ENCODE measurements at regions not wholly inside any gene's neighbourhood (a gene's known extent, or its start where the extent isn't known, plus 50 kb on each side); places are given as distances from the start of the nearest gene placed in this dataset.

- Histone ChIP-seq H2BK20ac (ENCODE audit: low read length) (no peak overlapping the region), H3K4me3 (ENCODE audit: extremely low read depth in 1 of 4, insufficient read depth in 2 of 4, low read depth in 3 of 4, low read length in 4 of 4) (no peak overlapping the region), H2AFZ (ENCODE audit: low read length) (no peak overlapping the region), H3K4ac (replicated peaks; ENCODE audit: insufficient read length, low read depth, low read length) (no peak overlapping the region), H3K27ac (ENCODE audit: low read depth, low read length) (no peak overlapping the region), H2AK5ac (ENCODE audit: low read depth, low read length) (no peak overlapping the region), H3K36me3 (ENCODE audit: control insufficient read depth in 2 of 4, insufficient read depth in 4 of 4, low read length in 3 of 4) (no peaks in the 10 kb centered on the region), H2BK5ac (ENCODE audit: low read depth, low read length) (no peak overlapping the region), H3K18ac (ENCODE audit: extremely low read depth, low read length) (no peak overlapping the region), H3K4me1 (replicated peaks in 1 of 4; ENCODE audit: control insufficient read depth in 3 of 4, insufficient read depth in 4 of 4, low read length in 3 of 4) (peaks cover 0 to 11% (median 3%) of the 10 kb centered on the region in 4 experiments; a peak in 6 of 7 replicates), H2BK12ac (ENCODE audit: low read depth, low read length) (no peak overlapping the region), H3K79me1 (ENCODE audit: low read depth, low read length) (no peaks in the 10 kb centered on the region), H3K9me3 (ENCODE audit: insufficient read depth in 2 of 2, low read depth in 1 of 2, low read length in 1 of 2) (no peaks in the 10 kb centered on the region), H2BK15ac (ENCODE audit: low read length) (no peak overlapping the region), H4K20me1 (replicated peaks in 1 of 2; ENCODE audit: control insufficient read depth in 1 of 2, insufficient read depth in 2 of 2, low read length in 2 of 2) (no peaks in the 10 kb centered on the region), H3K4me2 (ENCODE audit: insufficient read depth in 1 of 2, low read depth in 2 of 2, low read length in 2 of 2) (no peak overlapping the region), H2BK120ac (replicated peaks; ENCODE audit: low read depth, low read length) (no peak overlapping the region), H4K8ac (ENCODE audit: extremely low read depth, insufficient read depth, low read length) (no peak overlapping the region), H3K27me3 (replicated peaks in 1 of 4; ENCODE audit: control insufficient read depth in 3 of 4, extremely low read depth in 1 of 4, insufficient read depth in 3 of 4, low read length in 3 of 4) (peaks cover 0 to 4% (median 3%) of the 10 kb centered on the region in 4 experiments; a peak in 4 of 7 replicates), H4K91ac (replicated peaks; ENCODE audit: insufficient read length, low read length) (no peak overlapping the region), H3K56ac (replicated peaks; ENCODE audit: insufficient read length, low read depth, low read length) (no peak overlapping the region), H3K9ac (replicated peaks in 1 of 4; ENCODE audit: extremely low read depth in 1 of 4, low read depth in 3 of 4, low read length in 3 of 4) (no peak overlapping the region), H3K14ac (ENCODE audit: insufficient read length) (no peak overlapping the region), H3K23ac (ENCODE audit: insufficient read length) (no peak overlapping the region), H4K5ac (ENCODE audit: insufficient read length, low read depth, low read length) (no peak overlapping the region), H3K79me2 (ENCODE audit: control insufficient read depth in 1 of 2, insufficient read depth in 2 of 2, low read length in 2 of 2) (no peaks in the 10 kb centered on the region), H3K23me2 (ENCODE audit: low read depth, low read length) (no peaks in the 10 kb centered on the region)
- 94% methylated on average over 14 of the region's 17 CpGs; no CpG with 5 or more reads in 1 of the 2 experiments for WGBS, 2 experiments (ENCODE audit: extremely low coverage in 1 of 2, insufficient coverage in 1 of 2, insufficient read length in 1 of 2, insufficient replicate concordance in 2 of 2, low coverage in 1 of 2, low lambda C conversion rate in 2 of 2, missing lambda C conversion rate in 1 of 2)
- ChIA-PET POLR2A (ENCODE audit: partially characterized antibody) (no interaction called here), CTCF (ENCODE audit: partially characterized antibody) (no interaction called here)
- FAIRE-seq (no peak), DNase-seq (ENCODE audit: low read depth in 1 of 2, low spot score in 2 of 2) (no peak)
- no peak for TF ChIP-seq RXRA (IDR thresholded peaks at IDR 0.05; ENCODE audit: insufficient read depth, low read depth, low read length)
- TF ChIP-seq KDM4A (IDR thresholded peaks at IDR 0.05; ENCODE audit: low read depth, low read length, severe bottlenecking), result no peak
- no peak for TF ChIP-seq ASH2L (IDR thresholded peaks at IDR 0.05; ENCODE audit: low read length)
- no peak for TF ChIP-seq SIRT6 (IDR thresholded peaks at IDR 0.05; ENCODE audit: low read length)
- TF ChIP-seq BCL11A (IDR thresholded peaks at IDR 0.05; ENCODE audit: low read depth in 2 of 2, low read length in 2 of 2), result no peak
- no peak for TF ChIP-seq JUN (IDR thresholded peaks at IDR 0.05; ENCODE audit: low read depth, low read length)
- TF ChIP-seq NRF1 (IDR thresholded peaks at IDR 0.05; ENCODE audit: low read depth, low read length), result no peak
These were observed 124.7 kb upstream of the PMEPA1 start for GRCh38 chr20:57834306-57835073.

All from H1 (cell line).